ENCODE measurements at regions not wholly inside any gene's neighbourhood (a gene's known extent, or its start where the extent isn't known, plus 50 kb on each side); places are given as distances from the start of the nearest gene placed in this dataset.

DNA sequence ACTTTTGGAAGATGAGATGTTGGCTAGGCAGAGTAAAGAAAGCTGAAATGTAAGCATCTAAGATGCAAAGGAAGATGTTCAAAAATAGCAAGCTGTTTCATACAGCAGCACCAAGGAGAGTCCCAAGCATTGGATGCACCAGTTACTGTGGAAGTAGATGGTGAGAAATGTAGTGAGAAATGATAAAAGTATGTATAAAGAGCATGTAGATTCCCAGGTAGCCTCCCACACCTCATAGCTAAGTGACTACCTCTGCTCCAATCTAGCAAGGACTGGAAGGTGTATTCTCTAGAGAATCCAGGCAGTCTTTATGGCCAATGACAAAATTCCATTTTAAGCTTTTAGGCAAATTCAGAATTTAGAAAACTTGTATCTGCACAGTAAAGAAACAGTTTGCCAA lies 50.9 kb upstream of the C4orf54 start:
- Histone ChIP-seq H3K27me3 (ENCODE audit: low read depth) (no peaks in the 10 kb centered on the region), H3K36me3 (no peaks in the 10 kb centered on the region), H3K27ac (no peak overlapping the region), H3K9me3 (no peaks in the 10 kb centered on the region), H3K4me3 (no peak overlapping the region), H3K4me1 (no peaks in the 10 kb centered on the region)
- intact Hi-C loops (cut with DNase I): no loop called here
- ATAC-seq (no peak), DNase-seq (no peak)
- no peak for TF ChIP-seq CTCF (IDR thresholded peaks at IDR 0.05)

All from lower lobe of right lung (tissue), 2 donors.